HT-29 (cell line): ENCODE measurements at regions not wholly inside any gene's neighbourhood (a gene's known extent, or its start where the extent isn't known, plus 50 kb on each side); places are given as distances from the start of the nearest gene placed in this dataset.

Source experiments
- DNase-seq: peaks from one replicate; pipeline ENCODE4 v3.0.0-alpha.2; 2015; ENCODE audit warnings: low spot score

- DNase-seq = no peak
These were observed 199.0 kb upstream of the TARS1 start for GRCh38 chr5:33241802-33242201.

- DNase-seq = no peak
These were observed 198.5 kb upstream of the TARS1 start for GRCh38 chr5:33242277-33242676.

DNA sequence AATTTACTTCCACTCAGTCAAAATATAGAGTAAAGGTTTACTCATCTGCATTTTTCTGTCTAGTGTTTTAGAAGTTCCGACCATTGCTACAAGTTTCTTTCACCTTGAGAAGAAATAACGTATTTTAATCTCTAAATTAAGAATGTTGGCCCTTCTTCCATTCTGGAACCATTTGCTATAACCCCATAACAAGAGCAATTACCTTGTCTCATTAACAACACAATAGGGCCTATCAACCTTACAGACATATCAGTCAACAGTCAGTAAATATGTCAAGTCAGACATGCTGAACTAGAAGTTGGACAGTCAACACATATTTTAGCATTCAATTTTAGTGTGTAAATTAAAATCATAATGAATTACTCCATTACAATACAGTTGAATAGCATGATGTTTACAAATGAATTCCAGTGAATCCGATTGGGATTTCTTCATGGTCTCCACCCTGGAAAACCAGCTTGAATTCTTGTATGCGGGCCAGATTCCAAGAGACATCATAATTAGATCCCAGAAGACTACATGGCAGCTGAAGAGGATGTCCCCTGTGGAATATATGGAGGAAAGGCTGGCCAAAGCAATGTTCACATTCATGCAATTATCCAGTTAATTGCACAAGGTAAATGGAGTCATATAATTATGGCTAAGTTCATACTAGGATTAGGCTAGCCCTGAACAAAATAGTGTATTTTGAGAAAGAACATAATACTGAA, 196.2 kb upstream of the TARS1 start:
- DNase-seq = no peak

GRCh38 chr5:33254579-33254978, 186.2 kb upstream of the TARS1 start:
- DNase-seq = no peak

DNA sequence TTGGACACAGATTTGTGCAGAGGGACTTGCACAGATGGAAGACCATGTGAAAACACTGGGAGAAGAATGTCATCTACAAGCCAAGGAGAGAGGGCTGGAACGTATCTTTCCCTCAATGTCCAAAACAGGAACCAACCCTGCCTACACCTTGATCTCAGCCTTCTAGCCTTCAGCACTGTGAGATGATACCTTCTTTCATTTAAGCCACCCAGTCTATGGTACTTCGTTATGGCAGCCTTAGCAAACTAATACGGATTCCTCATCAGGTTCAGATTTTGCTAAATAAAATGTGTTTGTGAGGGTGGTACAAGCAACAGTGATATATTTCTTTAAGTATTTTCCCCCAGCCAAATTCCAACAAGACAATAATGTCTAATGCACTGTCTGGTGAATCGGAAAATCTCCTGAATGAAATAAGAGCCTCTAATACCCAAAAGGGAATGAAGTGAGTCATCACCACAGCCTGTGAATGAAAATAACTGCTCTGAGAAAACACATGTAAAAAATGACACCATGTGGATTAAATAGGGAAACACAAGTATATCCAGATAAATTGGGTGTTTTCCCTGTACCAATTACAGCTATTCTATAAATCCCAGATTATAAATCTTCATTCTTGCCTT, 182.8 kb upstream of the TARS1 start:
- no peak for DNase-seq

DNA sequence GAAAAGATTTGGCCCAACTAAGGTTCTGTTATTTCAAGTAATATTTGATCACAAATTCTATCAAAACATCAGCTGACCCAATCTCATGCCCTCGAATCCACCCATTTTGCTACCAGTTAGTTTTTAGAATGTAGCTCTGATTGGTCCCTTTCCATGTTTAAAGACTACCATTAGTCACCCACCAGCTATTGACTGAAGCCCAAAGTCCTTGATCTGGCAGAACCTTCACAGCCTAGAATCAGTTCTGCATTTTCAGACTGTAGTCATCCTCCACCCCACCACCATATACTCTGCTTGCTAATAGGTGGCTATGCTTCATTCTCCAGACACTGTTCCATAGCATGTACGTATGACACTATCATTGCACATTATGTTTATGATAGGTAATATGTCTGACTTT, 182.2 kb upstream of the TARS1 start:
- DNase-seq = no peak

GRCh38 chr5:33260098-33260497, 180.7 kb upstream of the TARS1 start:
- DNase-seq = no peak

- no peak for DNase-seq
These were observed 179.5 kb upstream of the TARS1 start for GRCh38 chr5:33261305-33261704.

- no peak for DNase-seq
These were observed 179.0 kb upstream of the TARS1 start for GRCh38 chr5:33261747-33262146.

- DNase-seq = no peak
These were observed 173.0 kb upstream of the TARS1 start for GRCh38 chr5:33267801-33268200.

- no peak for DNase-seq
These were observed 172.4 kb upstream of the TARS1 start for GRCh38 chr5:33268374-33268773.

- DNase-seq = no peak
These were observed 170.1 kb upstream of the TARS1 start for GRCh38 chr5:33270671-33271070.

DNA sequence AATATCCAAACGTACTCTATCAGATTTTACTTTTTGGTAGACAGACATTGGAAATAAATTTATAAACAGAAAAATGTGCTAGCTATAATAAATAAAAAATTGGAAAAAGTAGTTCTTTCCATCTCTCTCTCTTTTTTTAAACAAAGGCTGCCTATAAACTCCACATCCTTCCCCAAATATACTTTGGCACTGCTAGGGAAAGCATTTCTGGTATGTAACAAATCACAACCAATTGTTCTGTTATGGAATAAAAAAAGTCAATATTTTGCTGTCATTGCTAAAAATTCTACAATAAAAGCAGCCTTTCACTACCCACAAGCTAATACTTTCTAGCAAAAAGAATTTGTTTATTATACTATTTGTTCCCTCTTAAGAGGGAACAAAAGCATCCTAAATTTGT, 169.2 kb upstream of the TARS1 start:
- DNase-seq = no peak

GRCh38 chr5:33272288-33272687, 168.5 kb upstream of the TARS1 start:
- DNase-seq = no peak

DNA sequence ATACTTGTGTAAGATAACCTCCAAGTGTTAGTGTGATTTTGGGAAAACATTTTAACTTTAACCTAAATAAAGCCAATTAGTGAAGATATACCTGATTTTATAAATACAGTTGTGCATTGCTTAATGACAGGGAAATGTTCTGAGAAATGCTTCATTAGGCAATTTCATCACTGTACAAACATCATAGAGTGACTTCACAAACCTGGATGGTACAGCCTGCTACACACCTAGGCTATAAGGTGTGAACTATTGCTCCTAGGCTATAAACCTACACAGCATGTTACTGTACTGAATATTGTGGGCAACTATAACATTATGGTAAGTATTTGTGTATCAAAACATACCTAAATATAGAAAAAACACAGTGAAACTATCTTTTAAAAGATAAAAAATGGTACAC, 166.8 kb upstream of the TARS1 start:
- no peak for DNase-seq

DNA sequence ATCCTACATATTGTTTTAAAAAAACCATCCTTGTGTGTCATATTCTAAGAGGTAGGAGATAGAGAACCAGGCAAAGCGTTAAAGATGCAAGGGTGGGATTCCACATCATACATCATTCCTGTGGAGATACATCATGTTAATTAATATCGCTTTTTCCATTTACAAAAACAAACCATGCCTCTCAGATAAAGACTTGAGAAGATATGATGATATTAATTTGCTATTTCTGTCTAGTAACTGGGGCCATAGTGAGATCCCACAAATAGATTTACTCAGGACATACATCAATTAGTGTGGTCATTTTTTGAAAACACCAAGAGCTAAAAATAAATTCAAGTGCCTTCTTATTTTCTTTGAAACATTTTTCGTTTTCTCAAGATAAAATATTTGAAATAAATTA, 165.4 kb upstream of the TARS1 start:
- no peak for DNase-seq

DNA sequence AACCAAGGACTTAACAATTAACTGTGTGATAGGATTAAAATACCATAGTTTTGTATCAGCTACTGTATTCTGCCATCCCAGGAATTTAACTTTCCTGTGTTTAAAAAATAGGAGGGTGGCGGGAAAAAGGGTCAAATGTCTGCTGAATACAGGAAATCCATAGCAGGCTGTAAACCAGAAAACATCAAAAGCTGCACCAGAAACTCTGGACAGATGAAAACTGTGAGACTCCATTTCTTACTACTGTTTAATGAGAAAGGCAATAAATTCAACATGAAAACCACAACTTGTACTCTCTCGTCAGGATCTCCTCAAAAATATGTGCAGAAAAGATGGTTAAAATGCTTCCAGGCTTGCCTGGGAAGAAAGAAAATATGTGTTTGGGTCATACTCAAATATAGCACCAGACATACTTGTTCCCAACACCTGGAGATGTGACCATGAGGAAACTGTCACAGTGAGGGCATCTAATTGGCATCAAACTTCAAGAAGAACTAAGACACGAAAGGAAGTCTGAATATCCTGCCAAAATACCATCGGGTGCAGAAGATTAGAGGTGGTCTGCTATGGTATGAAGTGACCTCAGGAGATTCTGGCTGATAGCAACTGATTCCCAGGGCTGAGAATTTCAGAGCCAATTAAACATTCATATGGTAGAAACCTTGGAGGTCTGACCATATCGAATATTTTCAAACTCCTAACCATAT, 164.7 kb upstream of the TARS1 start:
- no peak for DNase-seq

- DNase-seq = no peak
These were observed 164.2 kb upstream of the TARS1 start for GRCh38 chr5:33276628-33276950.

GRCh38 chr5:33277061-33277650, 163.6 kb upstream of the TARS1 start:
- no peak for DNase-seq

DNA sequence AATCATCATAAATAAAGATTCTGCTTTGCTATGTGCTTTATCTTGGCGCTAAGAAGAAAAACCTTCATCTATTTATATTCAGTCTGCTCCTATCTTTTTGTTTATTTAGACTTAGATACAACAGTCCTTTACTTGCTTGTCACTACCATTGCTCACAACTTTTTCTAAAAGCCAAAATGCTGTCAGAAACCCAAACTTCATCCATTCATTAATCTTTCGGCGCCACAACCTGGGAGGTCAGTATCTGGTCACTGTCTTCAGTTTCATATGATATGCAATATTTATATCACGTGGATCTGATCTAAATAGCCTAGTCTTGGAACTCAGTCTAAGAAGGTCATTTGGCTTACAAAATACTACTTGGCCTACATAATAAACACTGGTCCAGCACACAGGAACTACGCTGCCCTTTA, 159.3 kb upstream of the TARS1 start:
- no peak for DNase-seq

DNA sequence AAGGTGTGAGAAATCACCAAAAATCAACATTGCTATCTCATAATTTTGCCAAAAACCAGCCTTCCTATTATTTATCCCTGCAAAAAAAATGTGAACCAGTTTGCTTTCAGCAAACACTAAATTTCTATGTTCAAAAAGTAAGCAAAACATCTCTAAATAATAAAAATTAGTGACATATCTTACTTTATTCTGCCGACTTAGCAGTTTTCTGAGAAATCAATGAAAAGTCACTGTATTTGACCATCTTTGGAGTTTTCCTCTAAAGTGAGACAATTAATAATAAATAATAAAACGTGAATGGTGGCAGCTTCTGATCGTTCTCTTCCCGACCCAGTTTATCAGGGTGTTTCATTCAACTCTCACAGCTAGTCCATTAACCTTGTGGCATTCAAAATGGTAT, 158.6 kb upstream of the TARS1 start:
- DNase-seq = no peak

DNA sequence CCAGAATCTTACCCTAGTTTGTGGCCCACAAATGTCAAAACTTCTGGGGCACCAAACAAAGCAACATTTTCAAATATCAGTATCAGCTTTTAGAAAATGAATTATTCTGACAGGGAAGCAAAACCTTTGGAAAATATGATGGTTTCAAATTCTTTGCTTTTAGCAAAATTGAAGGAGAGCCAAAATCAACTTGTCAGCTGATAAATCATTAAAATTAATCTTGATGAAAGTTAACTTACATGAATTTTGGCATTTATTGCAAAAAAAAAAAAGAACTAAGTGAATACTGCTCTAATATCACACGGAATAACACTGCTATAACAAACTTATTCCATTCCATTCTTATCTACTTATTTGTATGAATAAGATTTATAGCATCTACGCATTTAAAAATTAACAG, 158.1 kb upstream of the TARS1 start:
- DNase-seq = no peak

DNA sequence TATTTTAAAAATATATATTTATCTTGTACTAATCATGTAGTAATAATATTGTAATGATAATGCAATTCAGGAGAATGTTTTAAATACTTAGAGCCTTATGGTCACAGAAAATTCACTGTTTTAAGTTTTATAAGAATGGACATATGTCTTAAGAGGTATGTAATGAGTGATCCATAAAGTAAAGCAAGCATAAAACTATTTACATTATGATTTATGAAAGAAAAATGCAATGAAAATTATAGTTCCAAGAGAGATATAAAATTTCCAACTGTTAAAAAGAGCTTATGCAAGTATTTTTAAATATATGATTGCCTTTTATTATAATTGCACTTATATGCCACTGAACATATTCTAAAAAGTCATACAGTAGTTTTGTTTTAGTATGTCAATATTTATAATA, 157.5 kb upstream of the TARS1 start:
- DNase-seq = no peak
